GM10266 (cell line): ENCODE measurements at regions not wholly inside any gene's neighbourhood (a gene's known extent, or its start where the extent isn't known, plus 50 kb on each side); places are given as distances from the start of the nearest gene placed in this dataset.

ENCODE experiments used
- DNase-seq: peaks from one replicate; pipeline ENCODE4 v3.0.0; 2012; ENCODE audit errors: extremely low spot score
- TF ChIP-seq, protein P1 (sequence below): IDR thresholded peaks from 2 replicates; pipeline ENCODE4 v1.5.1; 2012; ENCODE audit warnings: mild to moderate bottlenecking, low read depth; ENCODE audit not compliant: control insufficient read depth, insufficient read depth; ENCODE audit errors: missing control alignments

DNA sequence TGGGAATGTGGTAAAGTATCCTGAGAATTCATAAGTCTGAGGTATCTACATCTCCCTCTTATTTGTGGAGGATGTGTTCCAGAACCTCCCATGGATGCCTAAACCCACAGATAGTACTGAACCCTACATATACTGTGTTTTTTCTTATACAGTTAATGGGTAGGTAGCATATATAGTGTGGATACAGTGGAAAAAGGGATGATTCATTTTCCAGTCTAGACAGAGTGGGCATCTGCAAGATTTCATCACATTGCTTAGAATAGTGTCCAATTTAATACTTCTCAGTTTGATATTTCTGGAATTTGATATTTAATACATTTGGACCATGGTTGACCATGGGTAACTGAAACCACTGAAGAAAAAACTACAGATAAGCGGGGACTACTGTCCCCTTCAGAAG lies 155.0 kb upstream of the ANKRD50 start:
- TF ChIP-seq, protein P1, sequence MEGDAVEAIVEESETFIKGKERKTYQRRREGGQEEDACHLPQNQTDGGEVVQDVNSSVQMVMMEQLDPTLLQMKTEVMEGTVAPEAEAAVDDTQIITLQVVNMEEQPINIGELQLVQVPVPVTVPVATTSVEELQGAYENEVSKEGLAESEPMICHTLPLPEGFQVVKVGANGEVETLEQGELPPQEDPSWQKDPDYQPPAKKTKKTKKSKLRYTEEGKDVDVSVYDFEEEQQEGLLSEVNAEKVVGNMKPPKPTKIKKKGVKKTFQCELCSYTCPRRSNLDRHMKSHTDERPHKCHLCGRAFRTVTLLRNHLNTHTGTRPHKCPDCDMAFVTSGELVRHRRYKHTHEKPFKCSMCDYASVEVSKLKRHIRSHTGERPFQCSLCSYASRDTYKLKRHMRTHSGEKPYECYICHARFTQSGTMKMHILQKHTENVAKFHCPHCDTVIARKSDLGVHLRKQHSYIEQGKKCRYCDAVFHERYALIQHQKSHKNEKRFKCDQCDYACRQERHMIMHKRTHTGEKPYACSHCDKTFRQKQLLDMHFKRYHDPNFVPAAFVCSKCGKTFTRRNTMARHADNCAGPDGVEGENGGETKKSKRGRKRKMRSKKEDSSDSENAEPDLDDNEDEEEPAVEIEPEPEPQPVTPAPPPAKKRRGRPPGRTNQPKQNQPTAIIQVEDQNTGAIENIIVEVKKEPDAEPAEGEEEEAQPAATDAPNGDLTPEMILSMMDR, result no peak
- DNase-seq, result no peak

DNA sequence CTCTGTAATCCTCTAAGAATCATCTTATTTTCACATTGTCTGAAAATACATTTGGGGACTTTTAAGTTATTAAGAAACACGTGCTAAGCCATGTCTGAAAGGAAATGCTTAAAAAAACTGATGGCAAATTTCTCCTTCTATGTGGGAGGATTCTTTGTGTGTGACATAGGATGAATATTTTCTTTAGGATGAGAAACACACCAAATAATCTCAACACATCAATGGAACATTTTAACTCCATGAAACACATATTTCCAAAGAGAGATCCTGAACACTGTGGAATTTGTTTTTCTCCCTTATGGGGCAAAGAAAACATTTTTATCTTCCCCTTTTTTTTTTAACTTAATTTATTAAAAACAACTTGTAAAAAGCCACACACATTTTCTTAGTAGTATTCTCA lies 153.8 kb upstream of the ANKRD50 start:
- no peak for DNase-seq
- TF ChIP-seq, protein P1, result no peak

DNA sequence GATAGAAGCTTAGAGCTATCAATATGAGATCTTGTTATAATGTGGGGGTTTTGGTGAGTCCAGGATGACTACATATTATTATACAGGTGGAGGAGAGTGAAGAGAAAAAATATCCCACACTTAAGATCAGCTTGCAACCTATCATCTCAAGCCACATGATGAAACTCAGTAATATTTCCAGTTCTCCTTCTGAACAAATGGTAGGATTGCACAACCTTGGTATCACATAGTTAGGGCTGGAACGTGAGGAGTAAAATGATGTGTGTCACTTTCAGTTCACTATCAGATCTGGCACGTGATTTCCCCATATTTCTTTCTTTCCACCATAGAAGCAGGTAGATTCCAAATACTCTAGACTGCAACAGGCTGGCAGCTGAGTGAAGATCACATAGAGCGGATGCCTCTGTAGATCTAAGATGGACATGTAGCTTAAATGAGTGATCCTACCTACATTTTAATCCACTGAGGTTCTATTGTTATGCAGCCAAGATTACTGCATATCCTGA lies 150.6 kb upstream of the ANKRD50 start:
- no peak for DNase-seq
- TF ChIP-seq, protein P1, result no peak

DNA sequence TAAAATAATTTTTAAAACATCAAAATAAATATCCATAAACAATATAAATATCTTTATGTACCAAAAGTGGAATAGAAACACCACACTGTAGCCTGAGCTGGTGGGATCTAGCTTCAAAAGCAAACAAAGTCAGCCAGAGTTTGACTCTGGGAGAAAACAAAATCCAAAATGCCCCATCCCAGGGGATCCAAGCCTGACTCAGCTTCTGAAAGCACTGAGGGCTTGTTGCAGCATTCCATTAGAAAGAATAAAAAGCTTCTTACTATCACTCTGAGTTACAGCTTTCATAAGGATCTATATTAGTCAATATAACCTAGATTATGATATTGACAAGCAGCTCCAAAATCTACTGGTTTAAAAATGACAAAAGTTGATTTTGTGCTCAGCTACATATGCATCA lies 149.7 kb upstream of the ANKRD50 start:
- DNase-seq, result no peak
- TF ChIP-seq, protein P1, result no peak

DNA sequence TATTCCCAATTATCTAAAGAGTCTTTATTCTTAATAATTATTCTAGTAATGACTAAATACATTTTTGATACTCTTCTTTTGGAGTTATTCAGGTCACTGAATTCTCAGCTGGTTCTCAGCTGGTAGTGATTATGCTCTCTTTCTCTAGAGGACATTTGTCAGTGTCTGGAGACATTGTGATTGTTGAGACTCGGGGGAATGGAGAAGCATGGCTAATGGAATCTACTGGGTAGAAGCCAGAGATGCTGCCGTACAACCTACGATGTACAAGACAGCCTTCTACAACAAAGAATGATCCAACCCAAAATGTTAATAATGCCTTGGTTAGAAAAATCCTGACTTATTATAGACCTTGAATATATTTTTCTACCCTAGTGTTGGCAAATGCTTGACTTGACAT lies 149.2 kb upstream of the ANKRD50 start:
- TF ChIP-seq, protein P1, result no peak
- DNase-seq, result no peak

DNA sequence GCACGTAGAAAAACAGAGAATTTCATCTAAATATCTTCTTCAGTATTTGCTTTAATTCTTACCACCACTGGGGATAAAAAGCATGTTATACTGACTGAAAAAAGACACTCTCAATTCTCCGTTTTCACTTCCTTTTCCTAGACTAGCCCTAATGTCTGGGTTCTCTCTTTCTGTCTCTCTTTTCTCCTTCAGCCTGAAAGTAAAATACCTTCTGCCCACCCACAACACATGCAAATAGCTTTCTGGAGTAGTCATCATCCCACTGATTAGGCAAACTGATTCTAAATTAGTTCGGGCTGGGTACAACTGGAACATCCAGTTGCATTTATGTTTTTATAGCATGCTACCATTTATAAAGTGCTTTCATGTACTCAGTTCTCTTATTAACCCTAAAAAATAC lies 142.4 kb upstream of the ANKRD50 start:
- peak; percentile 4 for DNase-seq
- TF ChIP-seq, protein P1, result no peak

DNA sequence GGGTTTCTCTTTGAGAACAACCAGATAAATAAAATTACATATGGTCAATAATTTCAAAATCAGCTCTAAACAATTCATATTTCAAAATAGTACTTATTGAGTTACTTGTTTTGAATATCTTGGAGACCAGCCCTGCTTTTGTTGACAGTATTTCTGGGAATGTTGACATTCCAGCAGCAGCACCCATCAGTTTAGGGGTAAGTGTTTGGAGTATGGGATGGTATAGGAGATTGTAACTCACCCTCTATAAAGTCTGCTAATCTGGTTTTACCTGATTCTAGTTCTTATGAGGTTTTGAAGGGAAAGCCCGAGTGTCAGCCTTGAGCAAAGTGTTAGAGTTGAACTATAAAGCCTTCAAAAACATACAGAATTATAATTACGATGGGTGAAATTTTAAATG lies 139.2 kb upstream of the ANKRD50 start:
- TF ChIP-seq, protein P1, result no peak
- no peak for DNase-seq

DNA sequence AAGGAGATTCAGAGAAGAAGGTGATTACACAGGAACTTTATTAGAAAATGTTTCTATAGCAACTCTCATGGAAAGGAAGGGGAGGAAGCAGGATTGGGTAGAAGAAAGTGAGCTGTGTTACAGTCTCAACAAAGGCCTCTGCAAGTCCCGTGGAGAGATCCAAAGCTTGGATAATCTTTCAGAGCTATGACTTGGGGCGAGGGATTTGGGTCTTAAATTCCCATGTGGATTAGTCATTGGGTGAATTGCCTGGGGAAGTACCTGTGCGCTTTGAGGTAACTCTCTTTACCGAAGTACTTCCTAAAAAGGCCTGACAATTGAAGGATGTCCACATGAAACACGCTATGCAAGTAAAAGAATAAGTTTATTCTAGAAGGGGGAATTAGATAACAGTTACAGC lies 133.8 kb upstream of the ANKRD50 start:
- DNase-seq, result no peak
- TF ChIP-seq, protein P1, result no peak
